GM12872 (cell line): ENCODE measurements at regions not wholly inside any gene's neighbourhood (a gene's known extent, or its start where the extent isn't known, plus 50 kb on each side); places are given as distances from the start of the nearest gene placed in this dataset.

Experiments used
- TF ChIP-seq, protein P1 (sequence below): IDR thresholded peaks from 3 replicates; pipeline ENCODE4 v1.5.1; 2011; ENCODE audit warnings: low read depth, mild to moderate bottlenecking, low read length, moderate library complexity; ENCODE audit not compliant: insufficient read depth

DNA sequence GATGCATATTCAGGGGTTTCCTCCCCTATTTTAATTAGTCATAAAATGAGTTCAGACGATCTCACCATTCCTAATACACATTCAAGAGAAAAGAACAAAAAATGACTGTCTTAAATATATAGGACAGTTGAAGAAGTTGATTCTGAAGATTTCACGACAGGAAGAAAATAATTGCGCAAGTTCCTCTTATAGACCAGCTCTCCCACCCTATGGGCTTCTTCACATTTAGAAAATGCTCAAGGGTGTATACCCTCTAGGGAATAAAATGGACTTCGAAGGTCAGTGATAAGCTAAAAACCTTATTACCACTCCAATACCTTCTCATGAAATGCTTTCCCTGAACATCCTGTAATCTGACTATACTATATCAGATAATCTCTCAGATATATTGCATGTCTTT, 149.2 kb upstream of the TEX13C start:
- TF ChIP-seq, protein P1, sequence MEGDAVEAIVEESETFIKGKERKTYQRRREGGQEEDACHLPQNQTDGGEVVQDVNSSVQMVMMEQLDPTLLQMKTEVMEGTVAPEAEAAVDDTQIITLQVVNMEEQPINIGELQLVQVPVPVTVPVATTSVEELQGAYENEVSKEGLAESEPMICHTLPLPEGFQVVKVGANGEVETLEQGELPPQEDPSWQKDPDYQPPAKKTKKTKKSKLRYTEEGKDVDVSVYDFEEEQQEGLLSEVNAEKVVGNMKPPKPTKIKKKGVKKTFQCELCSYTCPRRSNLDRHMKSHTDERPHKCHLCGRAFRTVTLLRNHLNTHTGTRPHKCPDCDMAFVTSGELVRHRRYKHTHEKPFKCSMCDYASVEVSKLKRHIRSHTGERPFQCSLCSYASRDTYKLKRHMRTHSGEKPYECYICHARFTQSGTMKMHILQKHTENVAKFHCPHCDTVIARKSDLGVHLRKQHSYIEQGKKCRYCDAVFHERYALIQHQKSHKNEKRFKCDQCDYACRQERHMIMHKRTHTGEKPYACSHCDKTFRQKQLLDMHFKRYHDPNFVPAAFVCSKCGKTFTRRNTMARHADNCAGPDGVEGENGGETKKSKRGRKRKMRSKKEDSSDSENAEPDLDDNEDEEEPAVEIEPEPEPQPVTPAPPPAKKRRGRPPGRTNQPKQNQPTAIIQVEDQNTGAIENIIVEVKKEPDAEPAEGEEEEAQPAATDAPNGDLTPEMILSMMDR: no peak

DNA sequence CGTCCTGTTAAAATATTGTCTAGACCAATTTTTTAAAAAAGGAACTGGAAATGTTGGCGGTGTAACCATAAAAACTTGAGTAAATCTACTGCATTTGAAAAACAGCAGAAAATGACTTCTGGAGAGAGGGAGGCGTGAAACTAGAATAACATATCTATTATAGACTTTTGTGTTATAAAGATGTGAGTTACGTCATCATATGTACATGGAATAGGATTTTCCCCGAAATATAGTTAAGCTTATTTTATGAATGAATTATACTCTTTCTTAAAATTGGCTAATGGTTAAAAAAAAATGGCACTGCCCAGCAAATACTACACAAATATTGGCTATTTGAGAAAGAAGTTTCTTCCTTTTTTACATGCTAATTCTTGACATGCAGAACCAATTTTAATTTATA, 147.1 kb upstream of the TEX13C start:
- TF ChIP-seq, protein P1: no peak

DNA sequence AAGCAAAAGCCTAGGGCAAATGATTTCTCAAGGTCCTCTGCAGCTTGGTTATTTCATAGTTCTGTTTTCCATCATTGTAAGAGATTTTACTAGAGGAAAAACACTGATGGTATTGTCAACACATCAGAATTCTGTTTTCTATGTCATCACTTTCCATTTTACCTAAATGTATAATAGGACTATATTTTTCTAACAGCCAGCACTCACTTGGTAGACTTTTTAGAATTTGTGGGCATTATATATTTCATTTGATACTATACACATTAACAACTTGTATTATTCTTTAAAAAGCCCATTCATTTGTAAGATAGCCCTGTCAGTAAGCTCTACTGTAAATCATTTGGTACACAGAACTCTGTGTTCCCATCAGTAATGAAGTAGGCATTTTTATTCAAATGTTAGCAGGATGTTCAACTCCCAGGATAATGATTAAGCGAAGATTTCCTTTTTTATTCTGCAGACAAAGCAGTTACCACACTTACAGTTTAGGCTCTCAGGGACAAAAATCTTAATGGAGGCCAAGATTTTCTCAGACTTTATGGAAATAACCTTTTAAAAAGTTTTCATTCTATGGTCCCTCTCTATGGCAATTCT, 143.6 kb upstream of the TEX13C start:
- TF ChIP-seq, protein P1: no peak

- TF ChIP-seq, protein P1: no peak
Observed at GRCh38 chrX:125193921-125194320, 125.8 kb upstream of the TEX13C start.

- TF ChIP-seq, protein P1: no peak
Observed at GRCh38 chrX:125198546-125198945, 121.1 kb upstream of the TEX13C start.

- TF ChIP-seq, protein P1: no peak
Observed at GRCh38 chrX:125202591-125203248, 117.0 kb upstream of the TEX13C start.

DNA sequence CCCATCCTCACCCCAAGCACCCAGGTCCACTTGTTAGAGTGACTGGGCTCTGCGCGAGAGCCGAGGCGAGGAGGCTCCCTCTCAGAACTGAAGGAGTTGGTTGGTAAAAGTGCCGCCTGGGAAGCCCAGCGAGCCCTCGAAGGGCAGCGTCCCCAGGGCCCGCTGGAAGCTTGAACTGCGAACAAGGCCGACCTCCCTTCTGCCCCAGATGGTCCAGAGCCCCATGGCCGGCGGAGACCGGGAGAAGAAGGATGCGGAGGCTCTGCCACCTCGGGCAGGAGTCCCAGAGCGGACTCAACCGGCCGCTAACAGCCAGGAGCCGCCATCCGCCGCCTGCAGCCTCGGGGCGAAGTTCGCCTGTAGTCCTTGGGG, 116.3 kb upstream of the TEX13C start:
- TF ChIP-seq, protein P1: no peak
